Activated CD4-positive, alpha-beta T cell treated with anti-CD3 and anti-CD28 coated beads, Interleukin-2, amount 50 U/mL, for 1 hour (primary cell): ENCODE measurements at regions not wholly inside any gene's neighbourhood (a gene's known extent, or its start where the extent isn't known, plus 50 kb on each side); places are given as distances from the start of the nearest gene placed in this dataset.

Experiments used
- DNase-seq: peaks from one replicate; pipeline ENCODE4 v3.0.0-alpha.2; 2020

GRCh38 chr14:98292191-98292590, 979.8 kb downstream of the BCL11B start:
- no peak for DNase-seq

DNA sequence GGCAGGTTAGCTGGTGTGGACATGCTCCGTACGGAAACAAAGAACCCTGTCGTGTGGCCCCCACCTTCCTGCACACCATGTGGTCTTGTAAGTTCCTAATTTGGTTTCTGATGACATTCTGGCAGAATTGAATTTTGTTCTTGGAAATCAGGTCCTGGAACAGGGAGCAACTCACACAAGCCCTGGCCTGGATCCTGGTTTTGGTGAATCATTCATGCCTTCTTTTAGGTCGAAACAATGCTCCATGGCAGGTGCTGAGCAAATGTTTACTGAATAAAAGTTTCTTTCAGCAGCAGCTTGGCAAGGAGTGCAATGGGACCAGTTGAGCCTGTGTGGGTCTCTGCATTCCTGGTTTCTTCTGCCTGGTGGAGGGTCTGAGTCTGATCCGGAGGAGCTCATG, 978.4 kb downstream of the BCL11B start:
- DNase-seq, result no peak

- DNase-seq, result no peak
These were observed 975.1 kb downstream of the BCL11B start for GRCh38 chr14:98296895-98297294.

GRCh38 chr14:98297567-98297966, 974.4 kb downstream of the BCL11B start:
- DNase-seq, result no peak

DNA sequence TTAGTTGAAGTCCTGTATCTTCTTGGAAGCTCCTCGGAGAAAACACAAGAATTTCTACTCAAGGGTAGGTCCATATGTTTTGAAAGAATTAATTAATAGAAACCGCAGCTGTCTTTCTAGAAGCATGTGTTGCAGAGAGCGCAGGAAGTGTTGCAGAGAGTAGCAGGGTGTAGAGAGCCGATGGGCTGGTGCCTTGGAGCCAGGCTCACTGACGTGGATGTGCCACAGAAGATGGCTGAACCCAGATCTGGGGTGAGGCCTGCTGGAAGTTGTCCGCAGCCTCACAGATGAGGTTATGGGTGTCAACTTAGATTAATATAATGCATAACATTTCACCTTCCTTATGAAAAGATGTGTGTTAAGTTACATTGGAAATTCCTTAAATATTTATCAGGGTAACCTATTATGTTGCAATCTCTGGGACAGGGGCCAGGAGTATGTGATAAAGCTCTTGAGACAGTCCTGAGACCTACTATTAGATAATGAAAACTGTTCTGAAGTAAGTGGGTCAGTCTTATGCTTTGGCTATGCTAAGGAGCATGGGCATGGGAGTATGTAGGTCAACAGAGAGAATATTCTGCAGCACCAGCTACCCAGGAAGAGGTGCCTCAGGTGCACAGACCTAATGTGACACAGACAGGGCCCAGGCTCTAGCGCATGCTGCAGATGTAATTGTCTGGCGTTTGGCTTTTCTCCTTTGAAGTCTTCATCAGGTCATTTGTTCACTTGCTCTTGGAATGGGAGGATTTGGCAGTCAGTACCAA, 973.3 kb downstream of the BCL11B start:
- DNase-seq, result no peak

GRCh38 chr14:98301681-98302080, 970.3 kb downstream of the BCL11B start:
- DNase-seq, result no peak

- no peak for DNase-seq
These were observed 967.4 kb downstream of the BCL11B start for GRCh38 chr14:98304574-98304973.

DNA sequence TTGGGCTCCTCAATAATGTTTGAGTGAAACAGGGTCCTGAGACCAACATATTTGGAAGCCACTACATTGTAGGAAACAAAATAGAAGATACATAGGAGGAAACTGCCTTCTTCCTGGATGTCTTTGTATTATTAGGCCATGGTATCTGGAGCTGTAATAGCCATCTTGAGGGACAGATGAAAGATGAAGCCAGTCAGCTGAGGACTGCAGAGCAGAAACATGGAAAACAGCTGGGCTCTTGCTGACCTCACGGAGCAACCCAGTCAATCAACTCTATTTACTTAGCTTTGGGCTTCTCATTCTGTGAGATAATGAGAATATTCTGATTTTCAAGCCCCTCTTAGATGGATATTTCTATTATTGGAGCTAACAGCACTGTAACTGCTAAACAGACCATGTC, 962.4 kb downstream of the BCL11B start:
- DNase-seq, result no peak

- no peak for DNase-seq
These were observed 960.0 kb downstream of the BCL11B start for GRCh38 chr14:98312006-98312405.

DNA sequence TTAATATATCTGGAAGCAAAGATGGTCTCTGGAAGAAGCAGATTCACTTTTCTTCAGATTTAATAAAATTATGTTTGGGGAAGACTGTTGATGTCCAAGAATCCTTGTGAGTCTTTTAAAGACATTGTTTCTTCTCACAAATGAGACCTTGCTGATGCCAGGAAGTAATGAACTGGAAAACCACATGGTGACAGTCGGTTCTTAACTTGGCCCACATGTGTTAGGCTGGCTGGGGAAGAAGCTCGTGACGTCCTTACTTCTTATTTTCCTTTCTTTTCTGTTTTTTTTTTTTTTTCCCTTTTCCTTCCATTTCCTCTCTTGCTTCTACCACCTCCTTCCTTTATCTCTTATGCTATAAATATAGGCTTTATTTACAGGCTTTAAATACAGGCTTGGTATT, 950.2 kb downstream of the BCL11B start:
- DNase-seq, result no peak

- DNase-seq, result no peak
These were observed 948.2 kb downstream of the BCL11B start for GRCh38 chr14:98323836-98324235.

DNA sequence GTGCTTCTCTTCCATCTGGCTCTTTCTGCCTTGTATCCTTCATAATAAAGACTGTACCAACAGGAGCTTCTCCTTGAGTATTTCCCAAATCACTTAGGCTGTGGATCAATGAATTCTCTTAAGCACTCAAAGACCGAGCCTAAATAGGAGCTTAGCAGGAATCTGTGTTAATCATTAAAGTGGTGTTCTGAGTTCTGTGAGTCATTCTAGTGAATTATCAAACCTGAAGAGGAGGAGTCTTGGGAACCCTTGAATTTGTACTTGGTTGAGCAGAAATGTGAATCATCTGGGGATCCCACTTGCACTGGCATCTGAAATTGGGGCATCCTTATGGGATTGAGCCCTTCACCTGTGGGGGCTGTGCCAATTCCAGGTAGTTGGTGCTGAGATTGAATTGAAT, 946.2 kb downstream of the BCL11B start:
- DNase-seq, result no peak

DNA sequence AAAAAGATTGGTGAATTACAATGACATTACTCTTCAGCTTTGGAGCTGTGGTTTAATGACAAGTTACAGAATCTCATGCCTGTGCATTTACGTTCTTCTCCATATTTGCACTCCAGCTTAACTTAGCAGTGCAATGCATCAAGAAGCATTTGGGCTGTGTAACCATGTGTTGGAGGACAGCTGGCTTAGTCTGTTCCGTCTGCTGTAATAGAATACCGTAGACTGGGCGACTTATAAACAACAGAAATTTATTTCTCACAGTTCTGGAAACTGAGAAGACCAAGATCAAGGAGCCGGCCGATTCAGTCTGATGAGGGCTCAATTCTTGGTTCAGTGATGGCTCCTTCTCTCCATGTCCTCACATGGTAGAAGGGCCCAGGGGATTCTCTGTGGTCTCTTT, 943.5 kb downstream of the BCL11B start:
- DNase-seq, result no peak

- no peak for DNase-seq
These were observed 937.8 kb downstream of the BCL11B start for GRCh38 chr14:98334186-98334585.

DNA sequence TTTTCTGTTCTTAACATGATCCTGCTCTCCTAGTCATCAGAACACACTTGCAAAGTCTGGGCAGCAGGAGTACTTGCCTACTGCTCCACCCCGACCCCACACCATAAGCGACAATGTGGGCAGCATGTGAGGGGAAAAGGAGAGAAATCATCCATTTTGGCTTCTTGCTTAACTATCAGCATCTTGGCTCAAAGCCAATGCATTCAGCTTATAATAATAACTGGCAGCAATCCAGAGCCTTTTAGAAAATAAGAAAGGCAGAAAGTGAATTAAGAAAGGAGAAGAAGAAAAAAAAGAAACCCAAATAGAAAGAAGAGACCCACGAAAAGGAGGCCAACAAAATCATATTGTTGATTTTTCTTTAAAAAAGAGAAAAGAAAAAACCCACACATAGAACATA, 930.8 kb downstream of the BCL11B start:
- no peak for DNase-seq

DNA sequence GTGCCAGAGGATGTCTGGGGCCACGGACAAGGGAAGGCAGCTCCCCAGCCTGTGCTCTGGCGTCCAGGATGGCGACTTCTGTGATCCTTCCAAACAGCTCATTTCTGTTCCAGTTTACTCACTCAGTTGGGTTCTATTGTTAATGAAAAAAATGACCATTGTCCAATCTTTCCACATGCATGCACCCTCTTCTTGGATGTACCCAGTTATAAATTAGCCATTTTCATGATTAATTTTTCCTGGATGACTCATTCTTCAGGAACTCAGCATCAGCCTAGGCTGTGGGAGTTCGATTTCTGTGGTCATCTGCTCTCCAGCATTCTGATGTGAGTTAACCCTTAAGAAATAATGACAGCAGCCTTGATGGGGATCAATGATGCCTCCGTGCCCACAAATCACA, 926.8 kb downstream of the BCL11B start:
- DNase-seq, result no peak

DNA sequence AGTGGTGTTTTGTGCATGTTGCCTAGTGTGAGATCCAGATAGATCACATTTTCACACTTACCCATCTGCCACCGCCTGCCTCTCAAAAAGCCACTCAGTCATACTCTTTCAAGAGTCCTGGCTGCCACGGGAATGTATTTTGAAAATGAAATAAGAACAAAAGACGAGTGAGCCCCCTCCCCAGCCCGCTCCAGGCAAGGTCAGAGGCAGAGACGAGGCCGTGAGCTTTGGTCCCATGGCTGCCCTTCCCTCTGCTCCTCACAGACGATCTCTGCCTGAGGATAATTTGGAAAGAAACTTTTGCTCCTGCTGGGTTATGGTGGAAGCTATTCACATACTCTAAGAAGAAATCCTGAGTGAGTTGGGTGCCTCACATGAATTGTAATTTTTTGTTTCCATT, 924.3 kb downstream of the BCL11B start:
- no peak for DNase-seq

GRCh38 chr14:98348505-98348904, 923.5 kb downstream of the BCL11B start:
- no peak for DNase-seq

GRCh38 chr14:98350213-98350612, 921.8 kb downstream of the BCL11B start:
- DNase-seq, result no peak

GRCh38 chr14:98364961-98365360, 907.0 kb downstream of the BCL11B start:
- DNase-seq, result no peak

DNA sequence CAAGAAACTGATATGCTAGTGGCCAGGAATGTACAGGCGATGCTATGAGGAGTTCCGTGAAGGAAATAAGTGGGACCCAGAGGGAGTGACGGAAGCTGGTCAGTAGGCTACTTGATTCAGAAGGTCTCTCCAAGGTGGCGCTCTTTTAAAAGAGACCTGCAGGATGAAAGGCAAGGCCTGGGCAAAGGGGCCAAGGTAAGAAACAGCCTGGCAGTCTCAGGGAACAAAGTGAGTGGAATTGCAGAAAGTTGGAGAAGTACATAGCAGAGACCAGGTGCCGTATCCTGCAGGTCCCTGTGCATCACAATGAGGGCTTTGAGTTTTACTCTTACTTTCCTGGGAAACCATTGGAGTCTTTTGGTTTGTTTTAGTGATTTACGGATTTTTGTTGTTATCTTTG, 905.6 kb downstream of the BCL11B start:
- DNase-seq, result no peak

- no peak for DNase-seq
These were observed 903.8 kb downstream of the BCL11B start for GRCh38 chr14:98368221-98368620.

- DNase-seq, result no peak
These were observed 903.1 kb downstream of the BCL11B start for GRCh38 chr14:98368916-98369315.

- no peak for DNase-seq
These were observed 902.7 kb downstream of the BCL11B start for GRCh38 chr14:98369344-98369743.

DNA sequence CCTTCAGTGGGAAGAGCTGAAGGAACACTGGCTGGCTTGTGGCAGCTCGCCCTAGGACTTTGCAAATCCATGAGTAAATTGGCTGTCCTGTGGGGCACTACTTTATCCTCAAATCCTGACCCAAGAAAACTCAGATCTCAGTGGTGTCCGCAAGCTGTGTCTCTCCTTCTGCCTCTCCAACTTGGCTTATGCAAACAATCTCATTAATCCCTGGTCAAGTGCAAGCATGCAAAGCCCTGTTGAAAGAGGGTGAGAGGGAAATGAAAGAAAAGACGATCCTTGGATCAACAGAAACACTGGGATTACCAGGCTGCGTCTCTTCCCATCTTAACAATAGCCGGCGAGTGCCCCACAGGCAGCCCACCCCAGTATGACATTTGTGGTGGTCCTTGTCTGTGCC, 901.6 kb downstream of the BCL11B start:
- DNase-seq, result no peak
